ENCODE measurements at regions not wholly inside any gene's neighbourhood (a gene's known extent, or its start where the extent isn't known, plus 50 kb on each side); places are given as distances from the start of the nearest gene placed in this dataset.

DNA sequence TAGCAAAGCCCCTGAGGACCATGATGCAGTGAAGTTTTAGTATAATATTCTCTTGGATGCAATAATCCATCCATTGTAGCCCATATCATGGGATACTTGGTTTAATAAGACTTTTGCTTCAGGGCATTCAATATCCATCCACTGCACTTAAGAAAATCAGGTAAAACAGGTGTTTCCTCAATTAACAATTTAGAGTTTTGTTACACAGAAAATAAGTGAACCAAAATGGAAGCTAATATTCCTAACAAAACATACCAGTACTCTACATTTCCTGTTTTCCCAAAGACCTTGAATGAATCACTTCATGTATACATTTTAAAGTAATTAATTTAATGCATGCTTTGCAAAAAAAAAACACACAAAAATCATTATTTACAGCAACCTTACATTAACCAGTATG is 305.6 kb downstream of the NR2F1-AS1 start:
- TF ChIP-seq, protein P1, sequence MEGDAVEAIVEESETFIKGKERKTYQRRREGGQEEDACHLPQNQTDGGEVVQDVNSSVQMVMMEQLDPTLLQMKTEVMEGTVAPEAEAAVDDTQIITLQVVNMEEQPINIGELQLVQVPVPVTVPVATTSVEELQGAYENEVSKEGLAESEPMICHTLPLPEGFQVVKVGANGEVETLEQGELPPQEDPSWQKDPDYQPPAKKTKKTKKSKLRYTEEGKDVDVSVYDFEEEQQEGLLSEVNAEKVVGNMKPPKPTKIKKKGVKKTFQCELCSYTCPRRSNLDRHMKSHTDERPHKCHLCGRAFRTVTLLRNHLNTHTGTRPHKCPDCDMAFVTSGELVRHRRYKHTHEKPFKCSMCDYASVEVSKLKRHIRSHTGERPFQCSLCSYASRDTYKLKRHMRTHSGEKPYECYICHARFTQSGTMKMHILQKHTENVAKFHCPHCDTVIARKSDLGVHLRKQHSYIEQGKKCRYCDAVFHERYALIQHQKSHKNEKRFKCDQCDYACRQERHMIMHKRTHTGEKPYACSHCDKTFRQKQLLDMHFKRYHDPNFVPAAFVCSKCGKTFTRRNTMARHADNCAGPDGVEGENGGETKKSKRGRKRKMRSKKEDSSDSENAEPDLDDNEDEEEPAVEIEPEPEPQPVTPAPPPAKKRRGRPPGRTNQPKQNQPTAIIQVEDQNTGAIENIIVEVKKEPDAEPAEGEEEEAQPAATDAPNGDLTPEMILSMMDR (IDR thresholded peaks at IDR 0.05): no peak
- TF ChIP-seq POLR2A (IDR thresholded peaks at IDR 0.05): no peak
